ENCODE measurements at regions not wholly inside any gene's neighbourhood (a gene's known extent, or its start where the extent isn't known, plus 50 kb on each side); places are given as distances from the start of the nearest gene placed in this dataset.

DNA sequence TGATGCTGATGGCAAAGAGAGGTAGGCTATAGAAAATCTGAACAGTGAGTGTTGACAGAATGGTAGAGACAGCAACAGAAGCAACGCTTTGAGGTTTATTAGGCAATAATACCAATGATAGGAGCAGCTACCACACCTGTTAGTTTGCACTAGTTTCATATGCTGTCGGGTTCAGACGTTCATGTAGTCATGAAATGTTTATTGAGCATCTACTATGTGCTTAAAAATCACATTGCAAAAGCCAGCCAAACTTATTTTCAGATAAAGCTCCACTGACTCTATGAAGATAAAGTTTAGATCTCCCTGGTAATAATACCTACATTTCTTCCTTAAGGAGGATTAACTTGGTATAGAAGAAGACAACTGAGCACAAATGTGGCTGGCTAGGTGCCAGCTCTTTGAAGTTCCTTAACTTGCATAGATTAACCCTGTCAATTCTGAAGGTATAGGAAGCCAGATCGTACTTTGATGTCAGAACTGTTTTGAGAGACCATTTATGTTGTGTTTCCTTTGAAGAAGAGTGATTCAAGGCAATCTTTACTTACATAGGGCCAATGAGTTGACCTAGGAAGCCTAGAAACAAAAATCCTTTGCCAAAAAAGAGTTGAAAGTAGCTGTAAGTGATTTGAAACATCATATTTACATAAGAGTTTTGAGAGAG is 71.5 kb downstream of the DISP1 start:
- H3K27me3 ChIP-seq = no peaks in the 10 kb centered on the region
- H3K4me1 ChIP-seq = no peaks in the 10 kb centered on the region
- no peak overlapping the region for H3K4me3 ChIP-seq
- no peak for TF ChIP-seq POLR2A (IDR thresholded peaks at IDR 0.05)
- TF ChIP-seq, protein P1, sequence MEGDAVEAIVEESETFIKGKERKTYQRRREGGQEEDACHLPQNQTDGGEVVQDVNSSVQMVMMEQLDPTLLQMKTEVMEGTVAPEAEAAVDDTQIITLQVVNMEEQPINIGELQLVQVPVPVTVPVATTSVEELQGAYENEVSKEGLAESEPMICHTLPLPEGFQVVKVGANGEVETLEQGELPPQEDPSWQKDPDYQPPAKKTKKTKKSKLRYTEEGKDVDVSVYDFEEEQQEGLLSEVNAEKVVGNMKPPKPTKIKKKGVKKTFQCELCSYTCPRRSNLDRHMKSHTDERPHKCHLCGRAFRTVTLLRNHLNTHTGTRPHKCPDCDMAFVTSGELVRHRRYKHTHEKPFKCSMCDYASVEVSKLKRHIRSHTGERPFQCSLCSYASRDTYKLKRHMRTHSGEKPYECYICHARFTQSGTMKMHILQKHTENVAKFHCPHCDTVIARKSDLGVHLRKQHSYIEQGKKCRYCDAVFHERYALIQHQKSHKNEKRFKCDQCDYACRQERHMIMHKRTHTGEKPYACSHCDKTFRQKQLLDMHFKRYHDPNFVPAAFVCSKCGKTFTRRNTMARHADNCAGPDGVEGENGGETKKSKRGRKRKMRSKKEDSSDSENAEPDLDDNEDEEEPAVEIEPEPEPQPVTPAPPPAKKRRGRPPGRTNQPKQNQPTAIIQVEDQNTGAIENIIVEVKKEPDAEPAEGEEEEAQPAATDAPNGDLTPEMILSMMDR (IDR thresholded peaks at IDR 0.05) = no peak
- WGBS, 2 donors = 81 to 82% methylated on average over 4 of the region's 4 CpGs
- no peak overlapping the region for H3K27ac ChIP-seq
- intact Hi-C loops (cut with DNase I; ENCODE audit: low total_unique reads) = no loop called here
- no peaks in the 10 kb centered on the region for H3K9me3 ChIP-seq
- H3K36me3 ChIP-seq (ENCODE audit: low read depth, missing control alignments) = no peaks in the 10 kb centered on the region
- DNase-seq = no peak

DNA sequence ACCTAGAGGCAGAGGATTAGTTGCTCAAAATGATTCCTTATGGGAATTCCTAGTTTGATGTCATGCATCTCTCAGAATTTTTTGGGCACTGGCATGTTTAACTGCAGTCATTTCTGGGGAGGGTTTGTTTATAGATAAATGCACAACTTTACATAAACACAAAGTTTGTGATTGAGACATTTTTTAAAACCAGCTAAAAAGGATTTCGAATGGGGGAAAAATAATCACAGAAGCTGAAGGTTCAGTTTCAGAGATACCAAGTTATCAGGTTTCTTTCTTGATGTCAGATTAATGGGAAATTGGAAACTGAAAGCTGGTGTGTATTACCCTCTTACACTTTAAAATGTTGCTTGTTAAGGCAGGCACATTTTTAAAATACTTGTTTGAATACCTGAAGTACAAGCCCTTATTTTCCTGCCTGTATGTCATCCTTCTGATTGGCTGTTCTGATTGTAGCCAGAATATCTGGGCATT is 72.1 kb downstream of the DISP1 start:
- no peaks in the 10 kb centered on the region for H3K27me3 ChIP-seq
- H3K4me1 ChIP-seq = no peaks in the 10 kb centered on the region
- no peak overlapping the region for H3K4me3 ChIP-seq
- no peak overlapping the region for H3K27ac ChIP-seq
- no peaks in the 10 kb centered on the region for H3K36me3 ChIP-seq (ENCODE audit: low read depth, missing control alignments)
- WGBS, 2 donors = 64 to 79% methylated on average over 1 of the region's 1 CpG
- H3K9me3 ChIP-seq = no peaks in the 10 kb centered on the region
- TF ChIP-seq, protein P1 (IDR thresholded peaks at IDR 0.05) = no peak
- no peak for TF ChIP-seq POLR2A (IDR thresholded peaks at IDR 0.05)
- no peak for DNase-seq
- intact Hi-C loops (cut with DNase I; ENCODE audit: low total_unique reads) = no loop called here

DNA sequence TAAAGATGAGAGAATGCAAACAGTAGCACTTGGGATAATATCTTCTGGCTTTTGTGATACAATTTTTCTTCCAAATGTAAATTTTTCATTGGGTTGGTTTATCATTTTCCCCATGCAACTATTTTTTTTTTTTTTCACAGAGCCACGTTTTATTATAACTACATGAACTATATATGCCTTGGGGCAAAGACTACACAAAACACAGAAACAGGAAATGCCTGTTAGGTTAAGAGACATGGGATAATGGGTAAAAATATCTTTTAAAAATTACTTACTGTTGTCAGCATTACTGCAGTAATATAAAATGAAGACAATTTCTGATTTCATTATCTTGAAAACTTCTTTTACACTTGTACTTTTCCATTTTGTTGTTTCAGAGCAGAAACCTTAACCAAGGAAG is 74.6 kb downstream of the DISP1 start:
- no peak for TF ChIP-seq POLR2A (IDR thresholded peaks at IDR 0.05)
- TF ChIP-seq, protein P1 (IDR thresholded peaks at IDR 0.05) = no peak
- no peaks in the 10 kb centered on the region for H3K9me3 ChIP-seq
- no peaks in the 10 kb centered on the region for H3K4me1 ChIP-seq
- H3K36me3 ChIP-seq (ENCODE audit: low read depth, missing control alignments) = no peaks in the 10 kb centered on the region
- no peaks in the 10 kb centered on the region for H3K27me3 ChIP-seq
- intact Hi-C loops (cut with DNase I; ENCODE audit: low total_unique reads) = no loop called here
- WGBS, 2 donors = 52 to 63% methylated on average over 1 of the region's 1 CpG
- H3K27ac ChIP-seq = no peak overlapping the region
- no peak for DNase-seq
- H3K4me3 ChIP-seq = no peak overlapping the region

DNA sequence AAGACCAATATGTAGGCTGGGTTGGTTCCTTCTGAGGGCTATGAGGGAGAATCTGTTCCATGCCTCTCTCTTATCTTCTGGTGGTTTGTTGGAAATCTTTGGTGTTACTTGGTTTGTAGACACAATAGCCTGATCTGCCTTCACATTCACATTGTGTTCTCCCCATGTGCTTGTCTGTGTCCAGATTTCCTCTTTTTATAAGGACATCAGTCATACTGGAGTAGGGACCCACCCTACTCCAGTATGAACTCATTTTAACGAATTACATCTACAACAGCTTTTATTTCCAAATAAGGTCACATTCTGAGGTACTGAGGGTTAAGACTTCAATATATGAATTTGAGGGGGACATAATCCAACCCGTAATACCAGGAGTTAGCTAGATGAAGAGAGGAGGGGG is 75.9 kb downstream of the DISP1 start:
- no peaks in the 10 kb centered on the region for H3K9me3 ChIP-seq
- no peak overlapping the region for H3K4me3 ChIP-seq
- no peak for DNase-seq
- H3K4me1 ChIP-seq = no peaks in the 10 kb centered on the region
- intact Hi-C loops (cut with DNase I; ENCODE audit: low total_unique reads) = no loop called here
- H3K27ac ChIP-seq = no peak overlapping the region
- 93 to 94% methylated on average over 2 of the region's 2 CpGs for WGBS, 2 donors
- TF ChIP-seq, protein P1 (IDR thresholded peaks at IDR 0.05) = no peak
- TF ChIP-seq POLR2A (IDR thresholded peaks at IDR 0.05) = no peak
- no peaks in the 10 kb centered on the region for H3K36me3 ChIP-seq (ENCODE audit: low read depth, missing control alignments)
- no peaks in the 10 kb centered on the region for H3K27me3 ChIP-seq

DNA sequence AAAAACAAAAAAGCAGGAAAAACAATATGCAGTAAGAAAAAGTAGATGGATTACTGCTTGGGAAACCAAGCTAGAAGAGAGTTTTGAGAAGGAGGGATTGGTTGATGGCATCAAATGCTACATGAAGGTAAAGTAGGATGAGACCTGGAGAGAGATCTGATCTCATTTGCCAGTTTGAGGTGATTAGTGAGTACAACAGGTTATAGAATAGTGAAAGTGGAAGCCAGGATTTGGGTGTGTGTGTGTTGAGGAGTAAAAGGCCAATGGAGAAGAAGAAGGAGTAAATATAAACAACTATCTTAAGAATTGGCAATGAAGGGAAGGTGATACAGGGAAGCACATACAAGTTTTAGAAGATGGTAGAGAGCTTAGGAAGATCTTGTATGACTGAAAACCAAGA is 76.7 kb downstream of the DISP1 start:
- intact Hi-C loops (cut with DNase I; ENCODE audit: low total_unique reads) = no loop called here
- no peaks in the 10 kb centered on the region for H3K4me1 ChIP-seq
- TF ChIP-seq POLR2A (IDR thresholded peaks at IDR 0.05) = no peak
- TF ChIP-seq, protein P1 (IDR thresholded peaks at IDR 0.05) = no peak
- H3K4me3 ChIP-seq = no peak overlapping the region
- H3K27me3 ChIP-seq = no peaks in the 10 kb centered on the region
- H3K36me3 ChIP-seq (ENCODE audit: low read depth, missing control alignments) = no peaks in the 10 kb centered on the region
- no peak overlapping the region for H3K27ac ChIP-seq
- no peak for DNase-seq
- H3K9me3 ChIP-seq = no peaks in the 10 kb centered on the region

Data from testis (tissue), 2 donors.